Suppressor macrophage treated with lipopolysaccharide for 1 hour (primary cell): ENCODE measurements at regions not wholly inside any gene's neighbourhood (a gene's known extent, or its start where the extent isn't known, plus 50 kb on each side); places are given as distances from the start of the nearest gene placed in this dataset.

ENCODE experiments used
- DNase-seq, 3 donors: peaks; one replicate each; pipeline ENCODE4 v3.0.0-alpha.2; 2020 to 2022

- DNase-seq = no peak
Observed at GRCh38 chr12:77343291-77343690, 277.9 kb upstream of the E2F7 start.

GRCh38 chr12:77342253-77342652 lies 276.9 kb upstream of the E2F7 start:
- DNase-seq = no peak

- no peak for DNase-seq
Observed at GRCh38 chr12:77339610-77340009, 274.2 kb upstream of the E2F7 start.

- DNase-seq = no peak
Observed at GRCh38 chr12:77337362-77337761, 272.0 kb upstream of the E2F7 start.

- DNase-seq = no peak
Observed at GRCh38 chr12:77334806-77335205, 269.4 kb upstream of the E2F7 start.

- no peak for DNase-seq
Observed at GRCh38 chr12:77328326-77328725, 263.0 kb upstream of the E2F7 start.

- peak in 2 of 3 donors; percentile 1 to 19 for DNase-seq
Observed at GRCh38 chr12:77325511-77326236, 260.3 kb upstream of the E2F7 start.

- peak; percentile 57 to 81 (median 58) for DNase-seq
Observed at GRCh38 chr12:77324763-77325468, 259.5 kb upstream of the E2F7 start.

- no peak for DNase-seq
Observed at GRCh38 chr12:77324416-77324762, 259.0 kb upstream of the E2F7 start.

- DNase-seq = no peak
Observed at GRCh38 chr12:77323788-77324415, 258.5 kb upstream of the E2F7 start.

GRCh38 chr12:77319166-77319565 lies 253.8 kb upstream of the E2F7 start:
- DNase-seq = no peak

GRCh38 chr12:77315407-77315806 lies 250.0 kb upstream of the E2F7 start:
- no peak for DNase-seq

- no peak for DNase-seq
Observed at GRCh38 chr12:77314378-77315052, 249.1 kb upstream of the E2F7 start.

GRCh38 chr12:77308056-77308455 lies 242.7 kb upstream of the E2F7 start:
- DNase-seq = peak; percentile 17 to 46 (median 17)

GRCh38 chr12:77300811-77301210 lies 235.4 kb upstream of the E2F7 start:
- DNase-seq = no peak

- peak; percentile 4 to 64 (median 10) for DNase-seq
Observed at GRCh38 chr12:77299910-77300669, 234.7 kb upstream of the E2F7 start.

- no peak for DNase-seq
Observed at GRCh38 chr12:77299001-77299400, 233.6 kb upstream of the E2F7 start.

- no peak for DNase-seq
Observed at GRCh38 chr12:77294016-77294415, 228.6 kb upstream of the E2F7 start.

- no peak for DNase-seq
Observed at GRCh38 chr12:77274926-77275325, 209.6 kb upstream of the E2F7 start.

GRCh38 chr12:77273898-77274297 lies 208.5 kb upstream of the E2F7 start:
- no peak for DNase-seq

- no peak for DNase-seq
Observed at GRCh38 chr12:77256956-77257355, 191.6 kb upstream of the E2F7 start.

GRCh38 chr12:77253321-77253720 lies 188.0 kb upstream of the E2F7 start:
- DNase-seq = no peak

GRCh38 chr12:77251799-77252198 lies 186.4 kb upstream of the E2F7 start:
- no peak for DNase-seq
